ENCODE measurements at regions not wholly inside any gene's neighbourhood (a gene's known extent, or its start where the extent isn't known, plus 50 kb on each side); places are given as distances from the start of the nearest gene placed in this dataset.

- H3K27me3 ChIP-seq, result peaks cover 0 to 37% (median 4%) of the 10 kb centered on the region in 9 donors
- no peak overlapping the region for H3K27ac ChIP-seq
- ATAC-seq (no peak), DNase-seq (no peak)
- no peaks in the 10 kb centered on the region for H3K36me3 ChIP-seq
- intact Hi-C loops (cut with DNase I), result no loop called here
- 79 to 84% (median 81%) methylated on average over 9 to 12 of the region's 12 CpGs for WGBS, 4 donors
- H3K4me1 ChIP-seq, result no peaks in the 10 kb centered on the region
- no peak for TF ChIP-seq POLR2A (IDR thresholded peaks at IDR 0.05)
- TF ChIP-seq, protein P1, sequence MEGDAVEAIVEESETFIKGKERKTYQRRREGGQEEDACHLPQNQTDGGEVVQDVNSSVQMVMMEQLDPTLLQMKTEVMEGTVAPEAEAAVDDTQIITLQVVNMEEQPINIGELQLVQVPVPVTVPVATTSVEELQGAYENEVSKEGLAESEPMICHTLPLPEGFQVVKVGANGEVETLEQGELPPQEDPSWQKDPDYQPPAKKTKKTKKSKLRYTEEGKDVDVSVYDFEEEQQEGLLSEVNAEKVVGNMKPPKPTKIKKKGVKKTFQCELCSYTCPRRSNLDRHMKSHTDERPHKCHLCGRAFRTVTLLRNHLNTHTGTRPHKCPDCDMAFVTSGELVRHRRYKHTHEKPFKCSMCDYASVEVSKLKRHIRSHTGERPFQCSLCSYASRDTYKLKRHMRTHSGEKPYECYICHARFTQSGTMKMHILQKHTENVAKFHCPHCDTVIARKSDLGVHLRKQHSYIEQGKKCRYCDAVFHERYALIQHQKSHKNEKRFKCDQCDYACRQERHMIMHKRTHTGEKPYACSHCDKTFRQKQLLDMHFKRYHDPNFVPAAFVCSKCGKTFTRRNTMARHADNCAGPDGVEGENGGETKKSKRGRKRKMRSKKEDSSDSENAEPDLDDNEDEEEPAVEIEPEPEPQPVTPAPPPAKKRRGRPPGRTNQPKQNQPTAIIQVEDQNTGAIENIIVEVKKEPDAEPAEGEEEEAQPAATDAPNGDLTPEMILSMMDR (IDR thresholded peaks at IDR 0.05), result no peak
- no peaks in the 10 kb centered on the region for H3K9me3 ChIP-seq
- no peak overlapping the region for H3K4me3 ChIP-seq
These were observed 454.1 kb downstream of the SOX9 start for GRCh38 chr17:72574675-72575510.

- Histone ChIP-seq H3K27ac (no peak overlapping the region), H3K27me3 (peaks cover 0 to 37% (median 4%) of the 10 kb centered on the region in 9 donors), H3K9me3 (no peaks in the 10 kb centered on the region), H3K36me3 (no peaks in the 10 kb centered on the region), H3K4me1 (no peaks in the 10 kb centered on the region), H3K4me3 (no peak overlapping the region)
- intact Hi-C loops (cut with DNase I), result no loop called here
- WGBS, 4 donors, result 48 to 58% (median 54%) methylated on average over 7 to 8 of the region's 8 CpGs
- TF ChIP-seq, protein P1 (IDR thresholded peaks at IDR 0.05), result no peak
- TF ChIP-seq POLR2A (IDR thresholded peaks at IDR 0.05), result no peak
- DNase-seq (no peak), ATAC-seq (no peak)
These were observed 454.9 kb downstream of the SOX9 start for GRCh38 chr17:72575542-72576233.

- Histone ChIP-seq H3K36me3 (no peaks in the 10 kb centered on the region), H3K27me3 (peaks cover 0 to 36% (median 4%) of the 10 kb centered on the region in 9 donors), H3K27ac (no peak overlapping the region), H3K4me1 (no peaks in the 10 kb centered on the region), H3K4me3 (no peak overlapping the region), H3K9me3 (no peaks in the 10 kb centered on the region)
- no peak for DNase-seq
- ATAC-seq, result no peak
- intact Hi-C loops (cut with DNase I), result no loop called here
- TF ChIP-seq POLR2A (IDR thresholded peaks at IDR 0.05), result no peak
- TF ChIP-seq, protein P1 (IDR thresholded peaks at IDR 0.05), result no peak
- WGBS, 4 donors, result 24 to 31% (median 27%) methylated on average over 7 of the region's 7 CpGs
These were observed 455.5 kb downstream of the SOX9 start for GRCh38 chr17:72576289-72576759.

DNA sequence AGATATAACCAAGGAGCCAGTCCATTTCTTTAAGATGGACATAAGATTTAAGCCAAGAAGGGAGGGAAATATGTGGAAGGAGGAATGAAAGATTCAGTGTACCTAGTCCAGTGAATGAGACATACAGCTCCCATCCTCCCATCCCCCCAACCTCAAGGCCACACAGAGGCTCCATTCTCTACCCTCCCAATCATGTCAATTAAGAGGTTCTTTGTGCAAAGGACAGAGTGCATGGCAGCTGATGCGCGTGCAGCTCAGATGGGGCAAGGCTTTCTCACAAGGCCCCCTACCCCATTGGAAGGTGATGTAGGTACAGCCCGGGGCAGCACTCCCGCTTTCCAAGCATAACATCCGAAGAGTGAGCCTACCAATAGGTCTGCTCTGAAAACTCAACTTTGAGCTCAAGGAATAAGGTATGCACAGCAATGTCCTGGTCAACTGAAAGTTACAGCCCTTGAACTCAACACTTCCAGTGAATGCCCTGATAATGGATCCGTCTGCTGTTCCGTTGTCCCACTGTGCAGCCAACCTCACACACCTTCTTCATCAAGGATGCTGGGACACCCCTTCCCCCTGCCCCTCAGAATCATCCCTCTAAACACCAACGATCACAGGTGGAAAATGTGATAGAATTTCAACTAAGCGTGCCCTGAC, 458.1 kb downstream of the SOX9 start:
- WGBS, 4 donors, result 85 to 90% (median 88%) methylated on average over 9 of the region's 9 CpGs
- Histone ChIP-seq H3K4me3 (no peak overlapping the region), H3K4me1 (no peaks in the 10 kb centered on the region), H3K36me3 (no peaks in the 10 kb centered on the region), H3K27me3 (peaks cover 0 to 35% (median 4%) of the 10 kb centered on the region in 9 donors), H3K27ac (no peak overlapping the region), H3K9me3 (no peaks in the 10 kb centered on the region)
- intact Hi-C loops (cut with DNase I), result no loop called here
- ATAC-seq (no peak), DNase-seq (no peak)
- no peak for TF ChIP-seq POLR2A (IDR thresholded peaks at IDR 0.05)
- TF ChIP-seq, protein P1 (IDR thresholded peaks at IDR 0.05), result no peak

Data from heart left ventricle (tissue), 16 donors.